GM13977 (cell line): ENCODE measurements at regions not wholly inside any gene's neighbourhood (a gene's known extent, or its start where the extent isn't known, plus 50 kb on each side); places are given as distances from the start of the nearest gene placed in this dataset.

Experiments used
- DNase-seq: peaks from one replicate; pipeline ENCODE4 v3.0.0; 2012; ENCODE audit warnings: low spot score
- CTCF ChIP-seq: IDR thresholded peaks from 2 replicates; pipeline ENCODE4 v1.5.1; 2012; ENCODE audit warnings: mild to moderate bottlenecking, control low read depth; ENCODE audit not compliant: insufficient read depth; ENCODE audit errors: extremely low read depth, missing control alignments
- in situ Hi-C: fragments of 300-500 bp; cut with MboI; formaldehyde crosslinking; loops from one replicate; pipeline ENCODE4 v1.12.0; 2022; ENCODE audit warnings: low sequenced_read_pairs, low pct_unique_long_range_greater_than_20kb, mixed read lengths, inconsistent platforms; ENCODE audit not compliant: unreplicated experiment

GRCh38 chr4:108492816-108493595 lies 127.4 kb upstream of the RPL34 start:
- TF ChIP-seq CTCF = peak; percentile 53
- no peak for DNase-seq
- in situ Hi-C loops = no loop called here

GRCh38 chr4:108488865-108489264 lies 131.5 kb upstream of the RPL34 start:
- DNase-seq = no peak
- TF ChIP-seq CTCF = no peak
- in situ Hi-C loops = no loop called here

- in situ Hi-C loops = no loop called here
- TF ChIP-seq CTCF = no peak
- no peak for DNase-seq
These were observed 134.3 kb upstream of the RPL34 start for GRCh38 chr4:108486046-108486445.

- in situ Hi-C loops = no loop called here
- DNase-seq = no peak
- no peak for TF ChIP-seq CTCF
These were observed 136.2 kb upstream of the RPL34 start for GRCh38 chr4:108484187-108484586.

- no peak for DNase-seq
- TF ChIP-seq CTCF = no peak
- in situ Hi-C loops = no loop called here
These were observed 136.7 kb upstream of the RPL34 start for GRCh38 chr4:108483650-108484049.

- no peak for DNase-seq
- in situ Hi-C loops = no loop called here
- no peak for TF ChIP-seq CTCF
These were observed 137.3 kb upstream of the RPL34 start for GRCh38 chr4:108483079-108483478.
